HG03432 (cell line): ENCODE measurements at regions not wholly inside any gene's neighbourhood (a gene's known extent, or its start where the extent isn't known, plus 50 kb on each side); places are given as distances from the start of the nearest gene placed in this dataset.
"Not testable (repeated sequence)": the region's sequence is repeated elsewhere in the genome, so short reads cannot be mapped to it uniquely, and the experiment has no call there.

Source experiments
- ATAC-seq: cut with Tn5 transposase; IDR thresholded peaks from one replicate; pipeline ENCODE4 v1.9.1; 2021; ENCODE audit warnings: mild to moderate bottlenecking, moderate library complexity; ENCODE audit not compliant: unreplicated experiment

DNA sequence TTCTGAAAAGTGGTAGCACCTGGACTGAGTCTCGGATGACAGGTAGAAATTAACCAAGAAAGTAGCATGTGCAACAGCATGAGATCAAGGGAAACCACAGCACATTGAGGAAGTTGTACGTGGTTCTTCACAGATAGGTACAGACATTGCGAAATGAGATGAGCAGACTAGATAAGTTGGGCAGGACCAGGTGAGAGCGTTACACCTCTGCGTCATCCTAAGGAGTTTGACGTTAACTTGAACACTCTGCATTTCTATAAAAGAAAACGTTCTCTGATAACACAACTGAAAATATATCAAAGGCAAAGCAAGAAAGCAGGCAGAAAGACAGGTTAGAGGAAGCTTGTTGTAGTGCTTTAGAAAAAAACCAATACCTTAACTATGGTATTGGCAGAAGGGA lies 98.5 kb upstream of the RASSF8 start:
- no peak for ATAC-seq

GRCh38 chr12:25861226-25861625 lies 97.3 kb upstream of the RASSF8 start:
- ATAC-seq = no peak

- no peak for ATAC-seq
Observed at GRCh38 chr12:25864306-25865276, 93.9 kb upstream of the RASSF8 start.

DNA sequence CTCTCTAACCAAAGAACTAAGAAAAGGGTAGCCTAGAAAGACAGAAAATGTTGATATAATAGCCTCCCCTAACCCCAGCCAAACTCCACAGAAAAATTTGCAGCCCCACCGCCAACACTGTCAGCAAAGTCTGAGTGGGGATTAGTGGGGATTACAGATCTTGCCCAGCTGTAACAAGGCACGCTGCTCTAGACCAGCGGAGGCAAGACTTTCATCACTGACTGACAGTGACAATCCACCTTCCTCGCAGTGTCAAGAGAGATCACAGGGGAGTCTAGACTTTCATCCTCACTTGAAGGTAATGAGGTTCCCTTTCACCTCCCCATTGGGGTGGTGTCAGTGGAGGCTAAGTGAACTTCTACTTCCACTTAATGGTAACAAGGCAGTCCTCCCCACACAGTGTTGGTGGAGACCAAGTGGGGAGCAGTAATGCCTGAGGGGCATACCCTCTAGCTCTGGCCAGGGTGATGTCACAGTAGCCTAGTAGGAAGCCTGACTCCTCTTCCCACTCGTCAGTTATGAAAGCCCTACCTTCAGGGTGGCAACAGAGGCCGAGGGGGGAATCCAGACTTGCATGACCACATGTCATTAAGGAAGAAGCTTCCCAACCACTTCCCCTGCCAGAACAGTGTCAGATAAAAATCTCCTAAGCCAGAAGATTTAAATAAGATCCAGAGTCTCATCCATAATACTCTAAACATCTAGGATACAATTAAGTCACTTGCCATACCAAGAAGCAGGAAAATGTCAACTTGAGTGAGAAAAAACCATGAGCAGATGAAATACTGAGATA lies 91.7 kb upstream of the RASSF8 start:
- no peak for ATAC-seq

DNA sequence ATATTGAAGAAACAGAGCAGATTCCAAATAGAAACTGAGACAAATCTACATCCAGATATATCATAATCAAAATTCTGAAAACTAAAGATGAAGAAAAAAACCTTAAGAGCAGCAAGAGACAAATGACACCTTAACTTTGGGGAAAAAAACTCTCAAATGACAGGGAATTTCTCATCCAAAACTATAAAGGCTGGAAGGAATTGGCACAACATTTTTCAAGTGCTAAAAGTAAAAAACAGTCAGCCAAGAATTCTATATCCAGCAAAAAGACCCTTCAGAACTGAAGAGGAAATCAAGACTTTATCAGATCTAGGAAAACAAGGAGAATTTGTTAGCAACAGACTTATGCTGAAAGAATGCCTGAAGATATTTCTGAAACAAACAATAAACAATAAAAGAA lies 90.3 kb upstream of the RASSF8 start:
- ATAC-seq = no peak

GRCh38 chr12:25872137-25872536 lies 86.3 kb upstream of the RASSF8 start:
- no peak for ATAC-seq

DNA sequence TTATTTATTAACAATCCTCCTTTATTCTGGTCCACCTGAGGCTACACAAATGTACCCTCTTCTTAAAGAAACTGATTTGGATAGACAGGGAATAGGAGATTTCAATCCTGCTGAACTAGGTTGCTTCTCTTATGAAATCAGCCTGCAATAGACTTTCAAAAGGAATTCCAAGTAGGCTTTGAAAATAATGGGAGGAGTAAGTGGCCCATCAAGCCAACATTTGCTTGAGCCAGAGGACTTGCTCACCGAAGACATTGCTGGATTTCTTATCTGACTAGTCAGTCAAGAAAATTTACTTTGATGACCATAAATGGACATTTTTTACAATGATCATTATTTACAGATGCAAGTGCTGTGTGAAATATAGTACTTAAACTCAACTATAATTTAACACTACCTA lies 82.8 kb upstream of the RASSF8 start:
- ATAC-seq = no peak

- no peak for ATAC-seq
Observed at GRCh38 chr12:25876383-25877045, 82.0 kb upstream of the RASSF8 start.

DNA sequence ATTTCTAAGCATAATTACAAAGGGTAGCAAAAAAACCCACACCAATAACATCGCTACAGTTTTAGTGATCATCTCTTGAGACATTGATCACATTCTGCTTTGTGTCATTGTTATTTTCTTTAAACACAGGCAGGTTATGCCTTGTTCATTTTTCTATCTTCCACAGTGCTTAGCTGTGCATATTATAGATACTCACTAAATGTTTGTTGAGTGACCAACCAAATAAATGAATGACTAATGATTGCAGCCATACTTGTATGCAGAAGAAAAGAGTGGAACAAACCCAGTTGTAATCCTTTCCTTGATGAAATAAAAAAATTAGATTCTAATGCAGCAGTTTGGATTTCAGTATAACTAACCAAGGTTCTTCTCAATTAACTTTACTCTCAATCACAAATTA lies 81.0 kb upstream of the RASSF8 start:
- ATAC-seq = no peak

DNA sequence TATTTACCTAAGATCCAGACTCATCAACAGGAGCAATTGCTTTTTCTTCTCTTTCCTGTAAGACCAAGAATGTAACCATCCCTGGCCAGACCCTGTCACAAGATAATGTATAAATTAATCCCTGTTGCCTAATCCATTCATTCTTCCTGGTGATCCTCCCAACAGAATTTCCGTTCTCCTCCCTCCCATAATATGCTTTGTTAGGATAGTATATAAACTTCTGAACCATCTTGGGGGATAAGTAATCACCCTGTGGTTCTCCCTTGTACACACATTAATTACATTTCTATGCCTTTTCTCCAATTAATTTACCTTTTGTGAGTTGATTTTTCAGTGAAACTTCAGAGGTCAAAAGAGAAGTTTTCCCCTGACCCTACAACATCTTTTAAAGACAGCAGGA lies 76.2 kb upstream of the RASSF8 start:
- ATAC-seq = no peak

GRCh38 chr12:25883026-25883916 lies 75.2 kb upstream of the RASSF8 start:
- ATAC-seq = no peak

- ATAC-seq = no peak
Observed at GRCh38 chr12:25884024-25884919, 74.2 kb upstream of the RASSF8 start.

DNA sequence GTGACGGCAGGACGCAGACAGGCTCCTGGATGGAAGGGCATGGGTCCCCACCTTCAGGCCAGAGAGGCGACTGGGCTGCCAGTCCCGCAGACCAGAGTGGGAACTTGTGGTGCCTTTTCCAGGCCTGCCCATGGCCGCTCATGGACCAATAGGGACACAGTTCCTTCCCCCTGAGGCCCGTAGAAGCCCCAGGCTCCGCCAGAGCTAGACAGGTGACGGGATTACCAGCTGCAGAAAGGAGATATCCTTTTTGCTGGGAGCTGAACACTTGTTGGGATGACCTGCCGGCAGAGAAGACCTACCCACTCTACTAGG lies 73.6 kb upstream of the RASSF8 start:
- no peak for ATAC-seq

DNA sequence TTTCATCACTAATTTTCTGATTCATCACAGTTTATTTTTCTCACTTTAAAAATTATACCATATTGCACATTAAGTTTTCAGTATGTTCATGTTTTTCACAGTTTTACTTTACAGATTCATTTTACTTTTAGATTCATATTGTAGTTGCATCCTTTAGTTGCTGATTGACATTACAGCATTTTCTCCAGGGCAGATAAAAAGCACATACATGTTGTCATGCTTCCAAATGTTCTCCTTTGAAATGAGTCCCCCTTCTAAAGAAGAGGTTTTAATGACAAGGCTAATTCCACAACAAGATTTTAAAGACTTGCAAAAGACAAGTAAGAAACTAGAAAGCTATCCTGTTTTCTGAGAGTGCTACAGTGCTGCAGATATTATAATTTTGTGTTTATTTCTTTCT lies 72.1 kb upstream of the RASSF8 start:
- no peak for ATAC-seq

DNA sequence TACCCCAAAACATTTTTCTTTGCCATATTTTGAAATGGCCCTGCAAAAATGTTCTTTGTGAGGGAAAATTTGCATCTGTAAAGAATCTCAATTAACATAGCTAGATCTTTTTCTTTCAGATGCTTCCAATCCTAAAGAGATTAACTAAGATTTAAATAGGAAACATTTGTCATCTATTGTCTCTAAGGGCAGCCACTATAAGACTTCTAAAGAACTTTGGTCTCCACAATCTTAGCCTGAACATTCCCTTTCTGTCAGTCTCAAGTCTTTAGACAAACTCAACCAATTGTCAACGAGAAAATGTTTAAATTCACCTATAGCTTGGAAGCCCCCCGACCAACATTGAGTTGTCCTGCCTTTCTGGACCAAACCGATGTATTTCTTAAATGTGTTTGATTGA lies 71.1 kb upstream of the RASSF8 start:
- ATAC-seq = no peak

GRCh38 chr12:25889185-25889584 lies 69.3 kb upstream of the RASSF8 start:
- no peak for ATAC-seq

DNA sequence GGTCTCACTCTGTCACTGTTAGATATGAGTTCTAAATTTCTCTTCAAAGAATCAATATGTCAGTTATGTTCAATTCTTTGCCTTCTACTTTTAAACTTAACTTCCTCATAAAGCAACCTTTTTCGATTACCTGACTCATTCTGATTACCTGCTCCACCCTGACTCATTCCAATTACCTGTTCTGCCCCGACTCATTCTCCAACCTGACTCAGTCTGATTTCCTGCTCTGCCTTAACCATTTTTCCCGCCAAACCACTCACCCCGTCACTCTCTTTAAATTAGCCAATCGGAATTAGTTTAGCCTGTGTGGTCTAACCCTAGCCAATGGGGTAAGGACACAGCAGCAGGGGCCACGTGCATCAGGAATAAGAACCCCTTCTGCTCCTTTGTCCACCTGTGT lies 67.4 kb upstream of the RASSF8 start:
- not testable (repeated sequence) for ATAC-seq

DNA sequence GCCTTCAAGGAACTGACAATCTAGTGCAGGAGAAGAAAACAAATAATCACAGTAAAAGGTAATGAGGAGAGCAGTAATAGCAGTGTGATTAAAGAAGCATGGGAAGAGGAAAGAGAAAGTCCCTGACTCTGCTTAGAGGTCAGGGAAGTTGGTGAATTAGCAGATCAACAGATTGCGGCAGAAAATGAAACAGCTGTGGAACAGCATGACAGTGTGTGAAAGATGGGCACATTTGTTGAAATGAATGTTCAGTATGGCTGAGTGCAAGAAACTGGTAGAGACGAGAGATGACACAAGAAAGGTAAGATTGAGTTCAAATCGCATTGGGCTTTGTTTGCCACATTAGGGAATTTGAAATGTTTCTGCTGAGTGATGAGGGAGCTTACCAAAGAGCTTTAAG lies 63.7 kb upstream of the RASSF8 start:
- ATAC-seq = no peak

GRCh38 chr12:25896981-25897380 lies 61.5 kb upstream of the RASSF8 start:
- no peak for ATAC-seq
